ENCODE measurements at regions not wholly inside any gene's neighbourhood (a gene's known extent, or its start where the extent isn't known, plus 50 kb on each side); places are given as distances from the start of the nearest gene placed in this dataset.
"Not testable (repeated sequence)": the region's sequence is repeated elsewhere in the genome, so short reads cannot be mapped to it uniquely, and the experiment has no call there.

DNA sequence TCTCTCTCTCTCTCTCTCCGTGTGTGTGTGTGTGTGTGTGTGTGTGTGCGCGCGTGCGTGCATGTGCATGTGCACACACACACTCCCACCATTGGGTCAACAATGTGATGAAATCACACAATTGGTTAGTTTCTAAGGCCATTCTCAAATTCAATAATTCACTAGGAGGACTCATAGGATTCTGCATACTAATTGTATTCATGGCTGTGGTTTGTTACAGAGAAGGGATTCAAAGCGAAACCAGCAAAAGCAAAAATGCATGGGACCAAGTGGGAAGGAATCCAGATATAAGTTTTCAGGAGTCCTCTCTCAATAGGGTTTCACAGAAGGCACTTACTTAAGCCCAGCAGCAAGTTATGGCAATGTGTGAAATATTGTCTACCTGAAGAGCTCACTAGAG lies 515.0 kb downstream of the PYDC2 start:
- no peak for DNase-seq

DNA sequence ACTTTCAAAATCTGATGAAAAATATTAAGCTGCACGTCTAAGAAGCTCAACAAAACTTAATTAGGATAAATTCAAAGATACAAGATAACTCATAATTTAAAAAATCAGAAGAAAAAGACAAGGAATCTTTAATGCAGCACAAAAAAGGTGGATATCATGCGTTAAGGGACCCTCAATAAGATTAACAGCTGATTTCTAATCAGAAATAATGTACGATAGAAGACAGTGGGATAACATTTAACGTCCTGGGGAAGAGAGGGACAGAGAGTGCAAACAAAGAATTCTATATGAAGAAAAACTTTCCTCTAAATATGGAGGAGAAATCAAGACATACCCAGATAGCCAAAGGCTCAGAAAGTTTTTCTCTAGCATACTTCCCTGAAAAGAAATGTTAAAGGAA lies 519.5 kb downstream of the PYDC2 start:
- no peak for DNase-seq

DNA sequence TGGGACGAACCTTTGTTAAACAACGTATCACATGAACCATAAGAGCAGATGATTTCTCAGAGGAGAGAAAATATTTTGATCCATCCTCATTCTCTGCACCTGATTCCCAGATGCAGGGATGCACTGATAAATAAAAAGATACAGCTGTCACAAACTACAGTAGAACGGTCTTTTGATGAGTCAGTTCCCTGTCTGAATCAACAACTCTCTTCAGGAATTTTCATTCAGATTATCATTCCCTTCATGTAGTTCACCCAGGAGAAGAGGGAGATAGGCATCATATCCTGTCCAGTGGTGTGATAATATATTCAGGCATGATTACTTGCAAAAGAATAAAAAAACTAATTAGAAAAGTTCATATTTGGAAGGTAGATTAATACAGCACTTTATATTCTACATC lies 521.5 kb downstream of the PYDC2 start:
- DNase-seq, result no peak

DNA sequence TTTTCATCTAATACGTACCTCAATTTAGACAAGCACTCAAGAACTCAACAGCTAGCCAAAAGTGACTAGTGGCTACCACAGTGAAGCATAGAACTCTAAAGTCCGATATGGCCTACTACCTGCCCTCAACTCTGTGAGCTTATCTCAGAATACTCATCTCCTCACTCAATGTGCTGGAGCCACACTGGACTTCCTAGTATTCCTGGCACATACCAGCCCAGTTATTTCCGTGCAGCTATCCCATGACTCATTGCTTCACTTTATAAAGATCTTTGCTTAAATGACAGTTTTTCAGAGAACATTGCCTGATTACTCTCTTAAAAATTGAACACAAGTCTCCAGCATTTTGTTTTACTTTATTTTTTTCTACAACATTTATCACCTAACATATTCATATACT lies 524.7 kb downstream of the PYDC2 start:
- DNase-seq, result no peak

DNA sequence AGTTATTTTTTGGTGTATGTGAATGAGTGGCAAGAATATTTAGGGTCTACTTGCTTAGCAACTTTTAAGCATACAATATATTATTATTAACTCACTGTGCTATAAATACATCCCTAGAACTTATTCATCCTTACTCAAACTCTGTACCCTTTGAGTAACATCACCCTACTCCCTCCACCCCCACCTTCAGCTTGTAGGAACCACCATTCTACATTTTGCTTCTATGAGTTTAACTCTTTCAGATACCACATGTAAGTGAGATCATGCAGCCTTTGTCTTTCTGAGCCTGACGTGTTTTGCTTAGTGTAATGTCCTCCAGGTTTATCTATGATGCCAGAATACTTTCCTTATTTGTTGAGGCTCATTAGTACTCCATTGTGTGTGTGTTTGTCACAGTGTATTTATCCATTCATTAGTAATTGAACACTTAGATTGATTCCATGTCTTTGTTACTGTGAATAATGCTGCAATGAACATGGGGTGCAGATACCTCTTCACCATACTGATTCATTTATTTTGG lies 526.9 kb downstream of the PYDC2 start:
- DNase-seq, result no peak

DNA sequence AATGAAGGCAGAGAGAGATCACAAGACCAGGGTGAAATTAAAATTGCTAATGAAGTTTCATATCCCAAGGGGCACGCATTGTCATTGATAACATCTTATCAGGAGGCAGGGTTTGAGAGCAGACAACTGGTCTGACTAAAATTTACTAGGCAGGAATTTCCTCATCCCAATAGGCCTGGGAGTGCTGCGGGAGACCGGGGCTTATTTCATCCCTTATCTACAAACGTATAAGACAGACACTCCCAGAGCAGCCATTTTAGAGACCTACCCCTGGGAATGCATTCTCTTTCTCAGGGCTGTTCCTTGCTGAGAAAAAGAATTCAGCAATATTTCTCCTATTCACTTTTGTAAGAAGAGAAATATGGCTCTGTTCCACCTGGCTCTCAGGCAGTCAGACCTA lies 533.0 kb downstream of the PYDC2 start:
- not testable (repeated sequence) for DNase-seq

DNA sequence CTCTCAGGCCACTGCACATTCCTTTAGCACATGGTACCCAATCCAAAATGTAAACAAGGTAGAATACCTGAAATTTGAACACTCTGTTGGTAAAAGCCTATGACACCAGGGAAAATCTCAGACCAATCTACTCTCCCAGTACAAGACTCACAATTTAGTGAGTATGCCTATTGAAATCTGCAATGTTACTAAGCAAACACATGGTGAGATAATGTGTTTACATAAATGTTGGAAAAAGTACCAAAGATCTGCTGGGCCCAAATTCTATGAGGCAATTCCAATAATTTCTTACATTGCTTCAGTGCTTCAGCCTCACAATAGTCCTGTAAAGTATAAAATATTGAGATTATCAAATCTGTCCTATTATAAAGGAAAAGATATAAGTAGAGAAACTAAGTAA lies 536.1 kb downstream of the PYDC2 start:
- no peak for DNase-seq

DNA sequence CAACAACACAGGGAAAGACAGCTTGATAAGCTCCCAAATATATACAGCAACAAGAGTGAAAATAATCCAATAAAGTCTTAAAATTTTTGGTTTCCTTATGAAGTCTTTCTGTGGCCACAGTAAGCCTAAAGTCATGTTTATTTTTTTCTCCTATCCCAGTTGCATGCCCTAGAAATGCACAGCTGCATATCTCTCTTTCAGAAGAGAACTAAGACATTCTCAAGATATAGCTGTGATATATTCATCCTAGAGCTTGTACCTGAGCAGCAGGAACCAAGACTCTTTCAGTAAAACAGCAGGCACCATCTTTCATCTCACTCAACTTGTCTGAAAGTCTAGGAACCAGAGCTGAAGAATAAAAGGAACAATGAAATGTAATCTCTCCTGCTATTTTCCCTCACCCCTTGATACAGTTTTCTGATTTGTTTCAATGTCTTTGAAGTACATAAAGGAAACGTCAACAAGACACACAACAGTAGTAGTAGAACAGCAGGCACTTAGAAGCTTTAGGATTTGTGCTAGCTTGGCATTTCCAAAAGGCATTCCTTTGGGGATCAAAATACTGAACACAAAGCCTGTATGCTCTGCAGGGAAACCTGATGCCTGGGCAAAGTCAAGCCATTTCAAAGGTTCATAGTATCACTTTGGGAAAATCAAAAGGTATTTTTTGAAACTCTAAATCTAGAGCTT lies 536.8 kb downstream of the PYDC2 start:
- DNase-seq, result no peak

DNA sequence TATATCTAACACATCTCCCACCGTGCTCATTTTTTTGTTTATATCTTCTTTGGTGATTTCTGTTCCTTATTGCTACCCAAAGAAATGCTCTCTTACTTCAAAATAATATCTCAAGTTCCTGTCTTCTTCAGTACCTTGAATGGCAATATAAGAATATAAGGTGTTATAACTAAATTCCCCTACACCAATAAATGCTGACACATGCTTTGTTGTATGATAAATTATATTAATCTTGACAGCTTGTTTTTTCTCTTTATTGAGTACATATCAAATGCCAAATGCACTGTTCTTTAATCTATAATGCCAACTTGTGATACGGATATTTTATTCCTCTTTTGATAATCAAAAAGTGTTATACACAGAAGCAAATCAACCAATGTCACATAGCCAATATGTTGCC lies 540.3 kb downstream of the PYDC2 start:
- DNase-seq, result no peak

DNA sequence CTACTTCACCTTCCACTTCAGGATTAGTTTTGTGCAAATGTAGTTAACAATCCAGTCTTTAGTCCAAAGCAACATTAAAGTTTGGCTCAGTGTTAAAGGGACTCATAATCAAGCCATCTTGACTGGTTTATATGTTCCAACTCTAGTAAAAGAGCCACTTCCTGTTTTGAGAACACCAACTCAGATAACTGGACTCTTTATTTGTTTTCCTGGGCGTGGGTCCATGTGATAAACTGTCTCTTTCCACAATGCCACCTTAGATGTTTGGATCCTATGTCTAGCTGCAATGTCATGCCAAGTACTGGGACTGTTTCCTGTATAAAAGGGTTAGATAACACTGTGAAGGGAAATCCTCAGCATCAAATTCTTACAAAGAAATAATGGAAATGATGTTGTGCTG lies 545.0 kb downstream of the PYDC2 start:
- DNase-seq, result no peak

DNA sequence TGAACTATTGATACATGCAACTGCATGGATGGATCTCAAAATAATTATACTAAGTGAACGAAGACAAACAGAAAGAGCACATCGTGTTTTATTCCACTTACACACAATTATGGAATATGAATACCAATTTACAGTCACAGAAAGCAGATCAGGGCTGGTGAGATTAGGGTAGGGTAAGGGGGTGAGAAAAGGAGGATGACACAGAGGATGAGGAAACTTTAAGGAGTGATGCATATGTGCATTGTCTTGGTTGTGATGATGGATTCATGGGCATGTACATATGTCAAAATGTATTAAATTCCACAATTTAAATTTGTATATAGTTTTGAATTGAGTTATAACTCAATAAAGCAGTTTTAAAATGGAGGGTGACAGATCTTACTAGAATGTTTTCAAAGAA lies 548.9 kb downstream of the PYDC2 start:
- no peak for DNase-seq

DNA sequence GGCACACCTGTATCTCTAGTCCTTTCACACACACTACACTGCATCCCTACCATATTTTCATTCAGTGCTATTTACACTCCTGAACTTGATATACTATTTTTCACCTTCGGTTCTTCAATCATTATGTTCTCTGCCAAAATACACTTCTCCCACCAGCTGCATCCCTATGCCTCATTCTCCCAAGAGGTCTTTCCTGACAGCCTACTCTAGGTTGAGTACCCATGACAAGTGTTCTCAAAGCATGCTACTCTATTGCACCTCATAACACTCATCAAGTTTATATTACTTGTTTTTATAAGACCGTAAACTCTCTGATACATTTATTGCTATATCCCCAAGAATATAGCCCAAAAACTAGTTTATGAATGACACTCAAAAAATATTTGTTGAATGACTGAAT lies 549.5 kb downstream of the PYDC2 start:
- DNase-seq, result peak; percentile 57

DNA sequence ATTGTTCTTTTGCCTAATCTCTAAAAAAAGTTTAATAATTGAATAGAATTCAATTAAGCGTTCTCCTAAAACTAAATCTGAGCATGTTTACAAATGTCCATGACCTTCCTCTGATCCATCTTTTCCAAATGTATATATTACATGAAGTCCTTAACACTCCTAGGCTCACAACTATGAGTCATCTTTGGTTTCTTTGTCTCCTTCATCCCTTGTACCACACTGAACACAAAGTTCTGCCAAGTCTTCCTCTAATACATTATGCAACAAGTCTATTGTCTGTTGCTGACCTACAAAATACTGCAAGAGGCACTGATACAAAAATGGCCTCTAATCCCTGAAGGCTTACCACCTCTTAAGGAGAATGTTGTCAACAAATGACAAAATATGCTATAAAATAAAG lies 550.2 kb downstream of the PYDC2 start:
- no peak for DNase-seq

DNA sequence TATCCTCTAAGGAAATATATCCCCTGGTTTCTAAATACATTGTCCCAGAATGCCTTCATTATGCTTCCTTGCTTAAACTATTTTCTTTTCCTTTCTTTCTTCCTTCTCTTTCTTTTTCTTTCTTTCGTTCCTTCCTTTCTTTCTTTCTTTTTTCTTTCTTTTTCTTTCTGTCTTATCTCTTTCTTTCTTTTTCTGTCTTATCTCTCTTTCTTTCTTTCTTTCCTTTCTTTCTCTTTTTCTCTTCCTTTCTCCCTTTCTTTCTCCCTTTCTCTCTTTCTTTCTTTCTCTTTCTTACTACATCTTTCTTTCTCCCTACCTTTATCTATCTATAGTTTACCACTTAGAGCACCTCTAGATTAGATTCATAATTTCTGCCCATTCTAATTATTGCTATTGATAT lies 552.1 kb downstream of the PYDC2 start:
- no peak for DNase-seq

DNA sequence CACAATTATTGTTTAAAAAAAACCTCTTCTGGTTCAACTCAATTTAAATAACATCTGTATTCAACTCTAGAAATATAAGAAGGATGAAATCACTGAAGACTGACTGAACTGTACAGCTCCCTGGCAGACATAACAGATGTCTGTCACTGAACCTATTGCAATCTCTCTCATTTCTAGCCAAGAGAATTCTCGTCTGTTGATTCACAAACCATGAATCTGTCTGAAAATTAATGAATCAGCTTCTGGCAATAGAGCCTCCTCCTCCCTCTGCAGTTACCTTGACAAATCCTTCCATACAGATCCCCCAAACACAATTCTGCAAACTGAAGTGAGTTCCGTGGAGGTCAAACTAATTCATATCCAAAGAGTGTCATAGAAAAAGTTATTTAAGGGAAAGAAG lies 561.4 kb downstream of the PYDC2 start:
- DNase-seq, result no peak

DNA sequence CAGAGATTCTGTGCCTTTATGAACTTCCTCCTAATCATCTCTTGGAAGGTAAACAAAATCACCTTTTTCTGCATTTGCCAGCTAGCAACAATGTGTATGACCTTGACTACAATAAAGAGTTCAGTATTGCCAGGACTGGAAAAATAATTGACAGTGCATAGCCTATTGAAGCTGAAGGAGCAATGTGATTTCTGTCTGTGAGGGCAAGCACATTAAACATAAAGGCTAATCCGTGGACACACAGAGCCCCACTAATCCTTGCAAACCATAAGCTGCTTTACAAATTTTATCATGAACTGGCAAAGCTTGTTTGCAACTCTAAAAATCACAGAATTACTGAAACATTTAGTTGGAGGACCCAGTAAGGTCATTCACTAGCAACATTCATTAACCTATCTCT lies 563.8 kb downstream of the PYDC2 start:
- no peak for DNase-seq

DNA sequence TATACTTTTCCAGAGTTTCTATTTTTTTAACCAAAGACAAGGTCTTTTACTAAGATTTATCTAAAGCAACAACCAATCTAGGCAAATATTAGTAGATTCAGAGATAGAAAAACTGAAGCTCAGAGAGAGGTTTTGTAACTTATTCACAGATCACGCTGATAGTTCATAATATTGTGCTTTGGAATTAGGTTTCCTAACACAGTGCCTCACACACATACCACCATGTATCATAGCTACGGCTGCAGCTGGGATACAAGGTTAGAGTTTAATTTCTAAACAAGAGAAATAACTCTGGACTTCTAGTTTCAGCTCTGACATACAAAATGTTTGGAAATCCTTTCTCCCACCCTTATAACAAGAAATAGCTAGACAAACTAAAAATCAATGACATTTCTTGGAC lies 565.7 kb downstream of the PYDC2 start:
- DNase-seq, result no peak

DNA sequence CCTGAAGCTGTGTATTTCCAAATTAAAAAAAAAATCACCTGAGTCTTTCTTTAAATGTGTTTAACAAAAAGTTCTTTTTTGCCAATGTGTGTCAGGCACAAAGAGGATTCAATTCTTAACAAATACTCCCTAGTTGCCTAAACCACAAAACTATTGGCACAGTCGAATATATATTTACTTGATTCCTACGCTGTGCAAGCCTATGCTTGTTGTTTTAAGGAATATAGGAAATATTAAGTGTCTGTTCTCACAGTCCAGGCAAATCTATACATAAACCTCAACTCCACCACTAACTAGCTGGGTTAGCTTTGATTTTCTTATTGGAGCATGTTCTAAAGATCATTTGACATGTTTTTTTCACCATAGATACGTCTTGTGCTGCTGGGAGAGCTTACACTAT lies 571.0 kb downstream of the PYDC2 start:
- DNase-seq, result no peak

DNA sequence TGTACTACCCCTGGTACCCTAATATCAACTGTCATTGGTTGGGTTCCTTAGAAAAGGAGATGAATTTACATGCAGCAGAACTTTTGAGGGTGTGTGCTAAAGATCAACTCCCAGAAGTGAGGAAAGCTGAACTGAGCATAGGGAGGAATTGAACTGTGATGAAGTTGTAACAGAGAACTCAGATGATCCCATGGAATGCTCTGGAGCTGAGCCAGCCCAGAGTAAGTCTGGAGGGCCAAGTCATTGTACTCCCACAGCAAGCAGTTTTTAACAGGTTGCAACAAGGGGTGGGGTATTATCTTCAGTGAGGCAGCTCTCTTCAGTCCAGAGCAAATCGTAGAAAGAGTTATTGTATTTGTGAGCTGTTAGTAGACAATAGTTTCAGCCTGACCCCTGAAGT lies 572.3 kb downstream of the PYDC2 start:
- DNase-seq, result no peak

DNA sequence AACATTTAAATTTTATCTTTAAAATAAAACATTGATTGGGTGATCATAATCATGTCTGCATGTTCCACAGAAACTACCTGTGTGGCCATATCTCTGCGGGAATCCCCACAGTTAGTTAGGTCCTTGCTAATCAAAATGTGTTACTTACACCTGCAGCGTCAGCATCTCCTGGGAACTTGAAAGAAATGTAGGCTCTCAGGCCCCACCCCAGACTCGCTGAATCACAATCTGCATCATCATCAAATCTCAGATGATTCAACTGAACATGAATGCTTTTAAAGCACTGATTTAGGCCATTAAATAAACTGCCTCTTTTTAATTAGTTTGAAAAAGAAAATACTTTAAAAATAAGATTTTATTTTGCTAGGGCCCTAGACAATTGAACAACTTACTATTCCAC lies 577.8 kb downstream of the PYDC2 start:
- DNase-seq, result no peak

DNA sequence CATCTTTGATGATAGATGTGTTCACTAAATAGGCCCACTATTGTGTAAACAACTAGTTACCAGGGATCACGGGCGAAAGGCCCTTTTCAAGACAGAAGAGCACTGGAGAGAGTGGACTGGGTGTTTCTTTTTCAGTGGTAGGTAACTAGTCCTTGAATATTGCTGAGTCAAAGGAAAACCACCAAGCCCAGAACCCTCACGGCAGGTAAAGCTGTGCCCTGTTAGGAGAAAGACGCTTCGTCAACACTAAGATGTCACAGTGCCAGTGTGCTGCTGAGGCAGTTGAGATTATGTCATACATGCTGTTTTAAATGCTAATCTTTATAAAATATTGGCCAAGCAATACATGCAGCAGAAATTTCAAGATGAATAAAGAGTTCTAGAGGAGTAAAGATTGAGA lies 578.6 kb downstream of the PYDC2 start:
- peak; percentile 32 for DNase-seq

DNA sequence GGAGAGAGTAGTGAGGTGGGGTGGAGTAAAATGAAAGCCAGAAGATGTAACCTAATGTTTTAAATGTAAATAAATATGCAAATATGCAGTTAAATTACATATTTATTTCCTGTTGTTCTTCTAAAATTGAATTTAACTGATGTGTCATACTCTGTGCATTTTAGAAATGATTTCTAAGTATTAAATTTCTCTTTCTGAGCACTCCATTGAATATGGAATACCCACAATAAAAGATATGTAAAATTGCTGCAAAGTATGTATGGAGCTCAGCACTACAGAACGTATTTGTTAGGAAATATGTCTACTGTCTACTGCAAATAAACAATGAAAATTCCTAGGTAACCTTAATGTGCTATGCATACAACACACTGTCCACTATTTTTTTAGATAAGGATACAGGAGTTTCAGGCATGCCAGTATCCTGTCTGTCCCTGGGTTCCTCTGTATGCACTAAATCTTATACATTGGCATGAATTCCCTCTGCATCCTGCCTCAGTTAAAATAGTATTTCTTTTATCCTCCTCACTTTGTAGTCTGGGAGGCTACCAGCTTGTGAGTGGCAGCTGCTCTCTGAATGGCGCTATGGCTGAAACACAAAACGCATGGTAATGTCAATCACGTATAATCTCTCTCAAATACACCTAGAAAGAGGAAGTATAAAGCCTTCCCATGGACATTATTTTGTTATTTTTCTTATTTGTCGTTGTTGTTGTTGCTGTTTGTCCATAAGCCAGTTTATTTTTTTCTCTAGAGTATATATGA lies 579.5 kb downstream of the PYDC2 start:
- no peak for DNase-seq

DNA sequence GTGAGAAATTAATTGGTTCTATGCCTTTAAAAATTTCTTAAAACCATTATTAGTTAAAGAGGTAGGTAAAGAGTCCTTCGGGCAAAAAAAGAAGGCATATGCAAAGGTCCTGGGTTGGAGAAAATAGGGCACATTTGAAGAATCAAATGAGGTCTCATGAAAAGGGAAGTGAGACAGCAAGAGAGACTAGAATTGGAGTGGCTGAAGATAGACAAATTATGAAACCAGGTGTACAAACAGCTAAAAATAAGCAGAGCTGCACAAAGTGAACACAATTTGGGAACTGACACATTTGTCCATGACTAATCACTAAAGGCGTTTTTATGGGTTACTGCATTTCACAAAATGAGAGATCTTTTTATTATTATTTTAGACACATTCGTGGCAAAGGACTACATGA lies 581.2 kb downstream of the PYDC2 start:
- no peak for DNase-seq

DNA sequence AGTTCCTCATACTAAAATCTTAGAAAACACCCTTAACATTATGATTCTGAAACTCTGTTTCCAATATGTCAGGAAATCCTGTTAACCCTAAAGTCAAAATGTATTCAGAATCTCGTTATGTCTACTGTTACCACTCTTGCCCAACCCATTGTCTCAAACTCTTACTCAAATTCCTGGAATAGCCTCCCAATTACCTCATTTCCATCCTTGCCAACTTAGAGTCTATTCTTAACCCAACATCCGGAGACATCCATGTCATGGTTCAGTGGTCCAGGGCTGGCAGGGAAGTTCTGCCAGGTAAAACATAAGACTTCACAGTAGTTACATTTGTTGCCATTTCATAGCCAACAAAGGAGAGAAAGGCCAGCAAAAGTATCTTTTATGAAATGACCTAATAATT lies 593.9 kb downstream of the PYDC2 start:
- DNase-seq, result no peak

DNA sequence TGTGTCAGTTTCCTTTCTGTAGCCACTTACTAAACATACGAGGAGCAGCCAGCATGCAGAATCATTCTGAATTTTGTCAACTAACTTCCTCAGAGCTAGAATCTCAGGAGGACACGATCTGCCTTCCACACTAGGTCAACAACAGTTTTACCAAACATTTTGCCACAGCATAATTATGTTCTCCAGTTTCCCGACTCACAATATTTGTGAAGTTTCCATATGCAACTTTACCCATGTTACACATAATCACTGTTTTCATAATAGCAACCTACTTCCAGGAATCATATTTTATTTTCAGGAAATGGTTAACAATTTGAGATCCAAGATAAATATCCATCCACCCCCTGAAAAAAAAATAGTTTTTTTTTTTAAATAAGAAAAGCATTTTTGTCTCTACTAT lies 595.0 kb downstream of the PYDC2 start:
- DNase-seq, result no peak

Measured in NCI-H510A treated with DMSO at 0.1 percent for 48 hours (cell line).